IPS-11a (cell line): ENCODE measurements at regions not wholly inside any gene's neighbourhood (a gene's known extent, or its start where the extent isn't known, plus 50 kb on each side); places are given as distances from the start of the nearest gene placed in this dataset.

Experiments
- H3K4me3 ChIP-seq: one replicate; pipeline ENCODE4 v1.5.1; 2013; ENCODE audit warnings: low read depth, low read length, control low read depth

DNA sequence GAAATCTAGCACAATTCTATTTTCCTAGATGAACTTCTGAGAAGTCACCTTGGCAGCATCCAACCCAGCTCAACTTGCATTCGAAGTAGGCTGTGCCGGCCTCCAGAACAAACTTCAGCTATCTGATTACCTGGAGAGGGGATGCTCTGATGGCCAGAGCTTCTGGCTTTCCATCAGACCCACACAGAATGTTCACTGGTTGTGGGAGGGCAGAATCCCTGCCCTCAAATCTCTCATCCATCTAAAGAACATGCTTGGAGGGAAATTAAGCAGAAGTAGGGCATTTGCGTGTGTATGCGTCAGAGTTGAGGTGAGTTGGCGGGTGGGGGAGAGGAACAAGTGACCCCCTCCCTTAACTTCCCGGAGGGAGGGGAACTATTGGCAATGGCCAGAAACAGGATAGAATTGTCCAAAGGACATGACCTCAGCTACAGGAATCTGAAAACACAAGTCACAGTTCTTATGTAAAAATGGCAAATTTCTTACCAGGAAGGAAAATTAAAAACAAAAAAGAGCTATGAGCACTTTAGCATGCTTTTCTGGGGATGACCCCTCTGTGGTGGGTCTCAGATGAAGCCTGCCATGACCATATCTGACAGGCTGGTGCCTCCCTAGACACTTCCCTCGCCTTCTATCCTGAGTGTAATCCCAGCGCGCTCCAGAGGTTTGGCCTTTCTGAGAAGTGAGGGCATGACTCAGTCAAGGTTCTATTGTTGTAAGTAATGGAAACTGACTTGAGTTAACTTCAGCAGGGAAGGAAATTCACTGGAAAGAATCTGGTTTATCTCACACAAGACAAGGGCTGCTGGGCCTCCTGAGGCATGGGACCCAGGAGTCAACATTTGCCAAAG lies 278.8 kb downstream of the RPS24 start:
- H3K4me3 ChIP-seq, result no peak overlapping the region

DNA sequence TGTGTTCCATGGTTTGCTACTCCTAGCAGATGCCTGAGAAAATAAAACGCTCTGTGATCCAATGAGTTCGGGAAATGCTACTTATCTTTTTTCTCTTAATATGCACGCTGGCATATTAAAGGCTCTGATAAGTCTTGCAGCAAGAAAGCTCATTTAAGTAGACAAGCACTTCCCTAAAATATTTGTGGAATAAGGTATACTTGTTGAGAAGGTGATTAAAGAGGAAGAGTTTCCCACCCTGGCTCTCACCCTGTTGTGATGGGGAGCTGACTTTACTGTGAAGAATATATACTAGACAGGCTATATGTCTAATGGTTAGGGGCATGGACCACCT lies 279.4 kb downstream of the RPS24 start:
- H3K4me3 ChIP-seq, result no peak overlapping the region

DNA sequence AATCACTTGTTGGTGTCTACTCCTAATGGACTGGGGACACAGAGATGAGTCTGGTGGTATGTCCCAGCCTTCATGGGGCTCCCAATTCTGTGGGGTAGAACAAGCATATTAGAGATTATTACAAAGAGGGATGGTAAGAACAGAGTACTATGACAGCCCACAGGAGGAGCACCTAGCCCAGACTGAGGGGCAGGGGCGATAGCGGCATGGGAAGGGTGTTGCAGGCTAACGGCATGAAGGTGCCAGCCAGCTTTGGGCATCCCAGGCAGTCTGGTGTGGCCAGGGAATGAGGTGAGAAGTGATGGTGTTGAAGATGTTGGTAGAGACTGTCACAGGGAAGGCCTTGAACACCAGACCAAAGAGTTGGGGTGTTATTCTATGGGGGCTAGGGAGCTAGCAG lies 280.0 kb downstream of the RPS24 start:
- H3K4me3 ChIP-seq, result no peak overlapping the region

DNA sequence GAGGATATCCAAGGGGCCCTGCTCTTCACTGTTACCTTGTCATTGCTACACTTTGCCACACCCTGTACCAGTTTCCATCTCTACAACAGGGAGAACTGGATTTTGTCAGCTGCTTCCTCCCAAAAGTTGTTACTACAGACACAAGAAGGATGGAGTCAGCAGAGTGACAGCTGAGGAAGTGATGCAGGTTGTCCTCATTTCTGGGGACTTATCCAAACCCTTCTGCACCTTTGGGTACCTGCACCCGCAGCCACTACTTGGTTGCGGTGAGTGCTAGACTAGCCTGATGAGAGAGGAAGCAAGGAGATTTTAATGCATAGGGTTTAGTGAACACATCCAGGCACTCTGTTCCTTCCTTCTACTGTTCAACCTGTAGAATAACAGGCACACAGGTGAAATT lies 281.0 kb downstream of the RPS24 start:
- no peak overlapping the region for H3K4me3 ChIP-seq

DNA sequence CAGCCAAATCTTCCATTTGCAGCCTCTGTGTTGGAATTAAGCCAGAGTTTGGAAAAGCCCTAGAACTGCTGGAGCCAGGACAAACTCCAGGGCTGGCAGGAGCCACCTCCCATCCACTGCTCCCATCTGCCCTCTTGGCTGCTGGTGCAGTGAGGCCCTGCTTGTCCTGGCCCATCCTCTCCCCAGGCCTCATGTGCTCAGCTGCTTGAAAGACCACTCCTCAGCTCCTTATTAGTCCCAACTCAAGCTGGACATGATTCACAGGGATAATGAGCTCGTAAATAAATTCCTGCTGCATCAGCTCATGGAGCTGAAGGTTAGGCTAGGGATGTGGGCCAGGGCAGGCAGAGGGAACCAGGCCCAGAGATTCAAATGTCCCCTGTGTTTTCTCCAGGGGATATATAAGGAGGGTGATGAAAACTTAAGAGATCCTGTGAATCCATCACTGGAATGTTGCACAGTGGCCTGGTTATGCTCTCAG lies 282.8 kb downstream of the RPS24 start:
- no peak overlapping the region for H3K4me3 ChIP-seq

DNA sequence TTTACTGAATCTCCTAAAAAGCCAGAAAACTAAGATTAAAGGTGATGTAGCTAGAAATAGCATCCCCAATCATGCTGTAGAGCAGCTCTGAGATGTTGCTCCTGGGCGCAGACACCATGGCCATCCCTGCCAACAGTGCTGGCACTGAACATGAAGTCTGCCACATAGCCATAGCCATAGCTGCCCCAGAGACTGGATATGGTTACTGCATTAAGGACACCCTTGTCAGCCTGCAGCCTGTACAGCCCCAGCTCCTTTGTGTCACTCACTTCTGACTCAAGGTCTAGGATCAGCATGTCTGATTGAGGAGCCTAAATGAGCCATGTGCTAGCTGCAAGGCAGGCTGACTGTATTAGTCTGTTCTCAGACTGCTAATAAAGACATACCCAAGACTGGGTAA lies 284.6 kb downstream of the RPS24 start:
- H3K4me3 ChIP-seq, result no peak overlapping the region

DNA sequence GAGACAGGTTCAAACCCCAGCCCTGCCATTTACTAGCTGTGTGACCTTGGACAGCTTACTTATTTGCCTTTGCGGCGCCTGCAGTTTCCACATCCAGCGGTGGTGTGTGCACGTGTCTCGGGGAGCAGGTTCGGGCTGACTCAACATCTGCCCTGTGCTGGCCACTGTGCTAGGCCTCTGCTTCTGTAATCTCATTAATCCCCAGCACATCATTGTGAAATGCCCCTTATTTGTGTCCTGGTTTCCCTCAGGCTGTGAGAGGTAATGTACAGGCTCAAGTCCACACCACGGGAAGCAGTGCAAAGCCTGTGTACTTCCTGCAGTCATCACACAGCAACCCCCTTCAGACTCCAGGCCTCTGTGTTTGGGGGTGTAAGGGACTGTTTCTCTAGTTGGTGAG lies 285.7 kb downstream of the RPS24 start:
- no peak overlapping the region for H3K4me3 ChIP-seq

DNA sequence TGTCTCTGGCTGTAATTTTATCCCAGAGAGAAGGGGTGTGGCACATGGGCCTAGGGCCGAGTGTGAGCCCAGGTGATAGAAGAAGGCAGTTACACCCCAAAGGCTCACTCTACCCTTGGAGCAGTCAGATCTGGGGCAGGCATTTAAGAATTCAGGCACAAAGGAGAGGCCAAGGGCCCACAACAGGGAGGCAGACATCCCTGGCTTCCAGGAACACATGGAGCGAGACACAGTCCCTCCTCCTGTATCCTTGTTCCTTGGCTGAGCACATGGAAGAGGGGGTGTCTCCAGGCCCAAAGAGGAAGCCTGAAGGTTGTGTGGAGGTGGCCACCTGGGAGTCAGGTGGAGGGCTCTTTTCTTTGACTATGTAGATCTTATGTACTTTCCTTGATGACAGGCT lies 286.2 kb downstream of the RPS24 start:
- no peak overlapping the region for H3K4me3 ChIP-seq

DNA sequence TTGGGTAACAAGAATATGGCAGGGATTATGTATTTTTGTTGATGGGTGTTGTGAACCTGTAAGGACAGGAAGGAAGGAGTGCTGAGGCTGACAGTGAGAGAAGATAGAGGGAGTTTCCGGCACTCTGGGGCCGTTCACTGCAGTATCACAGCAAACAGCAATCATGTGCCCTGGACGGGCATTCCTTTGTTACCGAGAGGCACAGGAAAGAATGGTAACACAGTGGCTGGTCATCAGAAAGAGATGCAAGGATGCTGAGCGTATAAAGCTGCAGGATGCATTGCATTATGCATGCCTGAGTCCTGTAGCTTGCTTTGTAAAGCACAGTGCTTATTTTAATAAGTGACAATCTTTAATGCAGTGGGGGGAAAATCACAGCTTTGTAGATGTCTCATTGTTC lies 286.8 kb downstream of the RPS24 start:
- no peak overlapping the region for H3K4me3 ChIP-seq

DNA sequence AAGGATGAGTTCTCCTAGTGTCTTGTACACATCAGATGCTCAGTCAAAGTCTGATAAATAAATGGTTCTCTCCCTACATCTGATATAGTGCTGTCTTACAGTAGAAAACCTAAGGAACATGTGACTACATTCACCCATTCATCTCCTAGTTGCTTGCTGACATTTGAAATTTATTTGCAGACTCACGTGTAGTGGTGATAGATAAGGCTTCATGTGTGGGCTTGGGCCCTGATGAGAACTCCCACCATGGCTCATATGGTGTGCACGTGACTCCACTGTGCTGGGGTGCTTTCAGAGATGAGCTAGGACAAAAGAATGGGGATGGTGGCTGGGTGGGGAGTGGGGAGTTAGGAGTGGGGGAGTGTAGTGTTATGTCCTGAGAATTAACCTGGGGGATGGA lies 287.3 kb downstream of the RPS24 start:
- H3K4me3 ChIP-seq, result no peak overlapping the region

DNA sequence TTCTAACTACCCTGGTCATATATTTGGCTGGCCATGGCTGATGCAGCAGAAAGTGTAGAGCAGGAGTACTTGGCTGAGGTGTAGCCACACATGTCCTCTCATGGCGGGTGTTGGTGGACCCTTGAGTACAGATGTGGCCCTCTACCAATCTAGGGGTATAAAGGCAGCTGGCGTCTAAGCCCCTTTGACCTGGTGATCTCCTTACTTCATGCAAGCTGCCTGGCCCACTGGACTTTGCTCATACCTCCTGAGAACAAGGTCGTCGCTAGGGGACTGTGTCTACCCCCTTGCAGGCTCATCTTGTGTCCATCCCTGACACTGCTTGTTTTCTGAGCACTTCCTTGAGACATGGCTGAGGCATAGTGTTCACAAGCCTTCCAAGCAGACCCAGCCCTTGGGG lies 287.8 kb downstream of the RPS24 start:
- no peak overlapping the region for H3K4me3 ChIP-seq

DNA sequence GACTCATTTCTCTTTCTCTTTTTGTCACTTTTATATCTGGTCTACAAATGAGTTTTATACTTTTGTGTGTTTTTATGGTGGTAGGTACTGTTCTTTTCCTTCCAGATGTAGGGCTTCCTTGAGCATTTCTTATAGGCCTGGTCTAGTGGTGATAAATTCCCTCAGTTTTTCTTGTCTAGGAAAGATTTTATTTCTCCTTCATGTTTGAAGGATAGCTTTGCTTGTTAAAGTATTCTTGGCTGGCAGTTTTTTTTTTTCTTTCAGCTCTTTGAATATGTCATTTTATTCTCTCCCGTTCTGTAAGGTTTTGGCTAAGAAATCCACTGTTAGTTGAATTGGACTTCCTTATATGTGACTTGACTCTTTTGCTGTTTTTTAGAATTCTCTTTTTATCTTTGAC lies 292.7 kb downstream of the RPS24 start:
- H3K4me3 ChIP-seq, result no peak overlapping the region

DNA sequence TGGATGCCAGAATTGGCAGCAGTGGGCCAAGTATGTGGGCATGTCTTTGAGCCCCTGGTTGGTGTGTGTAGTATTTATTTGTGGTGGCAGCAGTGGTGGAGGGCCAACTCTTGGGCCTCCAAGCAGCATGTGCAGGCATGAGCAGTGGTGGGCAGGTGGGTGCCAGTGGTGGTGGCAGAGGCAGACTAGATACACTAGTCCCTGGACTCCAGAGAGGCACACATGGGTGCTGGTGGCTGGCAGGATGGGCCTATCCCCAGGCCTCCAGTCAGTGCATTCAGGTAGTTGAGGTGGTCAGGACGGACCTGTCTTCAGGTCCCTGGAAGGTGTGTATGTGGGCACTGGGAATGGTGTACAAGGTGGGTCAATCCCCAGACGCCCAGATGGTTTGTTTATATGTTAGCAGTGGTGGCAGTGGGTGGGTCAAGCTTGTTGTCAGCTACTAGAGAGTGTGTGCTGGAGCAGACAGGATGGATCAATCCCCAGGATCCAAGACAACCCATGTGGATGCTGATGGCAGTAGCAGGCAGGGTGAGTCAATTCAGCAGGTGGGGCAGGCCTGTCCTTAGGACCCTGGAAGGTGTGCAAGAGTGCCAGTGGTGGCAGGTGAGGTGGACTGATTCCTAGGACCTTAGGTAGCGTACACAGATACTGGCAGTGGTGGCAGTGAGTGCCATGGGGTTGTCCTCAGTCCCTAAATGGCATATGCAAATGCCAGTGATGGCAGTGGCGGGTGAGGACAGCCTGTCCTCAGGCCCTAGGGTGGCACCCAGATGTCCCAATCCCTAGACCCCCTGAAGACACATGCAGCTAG lies 294.3 kb downstream of the RPS24 start:
- H3K4me3 ChIP-seq, result no peak overlapping the region

DNA sequence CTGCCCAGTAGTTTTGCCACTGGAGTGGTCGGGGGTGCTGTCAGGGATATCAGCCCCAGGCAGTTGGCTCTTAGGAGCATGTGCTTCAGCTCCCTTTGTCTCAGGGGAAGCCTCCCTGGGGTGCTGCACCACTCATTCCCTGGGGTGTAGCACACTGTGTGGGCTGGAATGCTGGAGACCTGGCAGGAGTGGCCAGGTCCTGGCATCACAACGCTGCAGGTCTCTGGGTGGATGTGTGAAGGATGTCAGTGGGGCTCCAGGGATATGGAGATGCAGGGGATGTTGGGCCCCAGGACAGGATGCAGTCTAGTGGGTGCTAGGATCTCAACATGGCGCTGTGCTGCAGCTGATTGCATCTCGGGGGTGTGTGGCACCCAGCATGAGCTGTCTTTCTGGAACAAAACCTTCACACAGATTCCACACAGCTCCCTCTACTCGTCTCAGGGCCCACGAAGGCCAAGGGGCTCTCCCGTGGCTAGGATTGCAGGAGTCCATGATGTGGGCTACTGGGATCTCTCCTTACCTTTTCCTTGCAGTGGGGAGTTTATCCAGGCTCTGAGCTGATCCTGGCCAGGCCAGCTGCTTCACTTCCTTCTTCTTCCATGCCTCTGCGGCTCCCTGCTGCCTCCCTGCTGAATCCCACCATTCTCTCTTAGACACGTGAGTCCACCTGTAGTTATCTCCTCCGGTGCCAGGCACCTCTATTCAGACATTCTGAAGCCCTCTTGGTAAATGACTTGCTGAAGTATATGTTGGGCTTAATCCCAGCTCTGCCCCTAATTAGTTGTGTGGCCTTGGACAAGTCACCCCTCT lies 295.1 kb downstream of the RPS24 start:
- no peak overlapping the region for H3K4me3 ChIP-seq

DNA sequence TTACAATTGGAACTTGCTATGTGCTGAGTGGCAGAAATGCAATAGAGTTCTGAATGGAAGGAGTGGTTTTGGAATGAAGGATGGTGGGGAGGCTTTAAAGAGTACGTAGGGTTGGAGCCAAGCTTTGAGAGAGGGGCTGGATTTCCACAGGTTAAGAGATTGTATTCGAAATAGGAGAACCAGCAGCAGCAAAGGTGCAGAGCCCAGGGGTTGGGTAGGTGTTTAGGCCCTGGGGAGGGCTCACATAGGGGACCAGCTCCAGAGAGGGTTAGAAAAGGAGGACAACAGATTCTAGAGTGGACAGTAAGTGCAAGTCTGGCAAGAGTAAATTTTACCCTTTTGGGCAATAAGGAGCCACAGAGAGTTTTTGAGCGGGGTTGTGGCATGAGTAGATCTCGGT lies 297.2 kb downstream of the RPS24 start:
- H3K4me3 ChIP-seq, result no peak overlapping the region

DNA sequence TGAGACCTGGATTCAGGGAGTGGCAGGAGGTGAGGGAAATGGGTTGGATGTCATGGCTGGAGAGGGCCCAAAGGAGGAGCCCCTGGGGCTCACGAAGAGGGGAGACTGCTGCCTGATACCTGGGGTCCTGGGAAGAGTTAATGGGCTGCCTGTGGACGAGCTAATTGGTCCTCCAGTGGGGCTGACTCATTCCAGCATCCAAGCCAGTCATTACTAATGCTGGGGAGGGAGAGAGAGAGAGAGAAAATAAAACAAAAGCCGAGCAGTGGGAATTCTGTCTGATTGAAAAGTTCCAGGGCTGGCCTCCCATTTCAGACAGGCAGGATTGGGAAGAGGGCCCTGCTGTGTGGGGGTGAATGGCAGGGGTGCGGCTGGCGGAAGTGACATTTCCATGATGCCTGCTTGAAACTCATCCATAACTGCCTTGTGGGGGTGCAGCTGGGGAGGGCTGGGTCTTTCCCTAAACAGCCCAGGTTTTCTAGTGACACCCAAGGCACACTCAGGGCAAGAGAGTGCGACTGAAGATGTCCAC lies 297.8 kb downstream of the RPS24 start:
- H3K4me3 ChIP-seq, result no peak overlapping the region

DNA sequence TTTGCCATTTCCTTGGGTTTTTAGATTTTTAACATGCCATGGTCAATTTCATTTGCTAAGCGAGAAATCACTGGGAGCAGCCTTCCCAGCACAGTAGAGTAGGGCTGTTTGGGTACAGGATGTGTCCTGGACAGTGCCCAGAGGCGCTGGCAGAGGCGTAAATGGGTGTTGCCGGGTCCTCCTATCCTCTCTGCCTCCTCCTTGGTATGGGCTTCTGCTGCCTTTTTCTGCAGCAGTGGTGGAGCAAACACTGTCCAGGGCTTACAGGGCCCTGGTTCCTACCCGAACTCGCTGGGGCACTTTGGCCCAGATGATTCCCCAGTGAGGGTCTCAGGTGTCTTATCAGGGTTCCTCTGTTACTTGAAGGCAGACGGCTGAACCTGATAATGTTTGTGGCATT lies 298.3 kb downstream of the RPS24 start:
- H3K4me3 ChIP-seq, result no peak overlapping the region

DNA sequence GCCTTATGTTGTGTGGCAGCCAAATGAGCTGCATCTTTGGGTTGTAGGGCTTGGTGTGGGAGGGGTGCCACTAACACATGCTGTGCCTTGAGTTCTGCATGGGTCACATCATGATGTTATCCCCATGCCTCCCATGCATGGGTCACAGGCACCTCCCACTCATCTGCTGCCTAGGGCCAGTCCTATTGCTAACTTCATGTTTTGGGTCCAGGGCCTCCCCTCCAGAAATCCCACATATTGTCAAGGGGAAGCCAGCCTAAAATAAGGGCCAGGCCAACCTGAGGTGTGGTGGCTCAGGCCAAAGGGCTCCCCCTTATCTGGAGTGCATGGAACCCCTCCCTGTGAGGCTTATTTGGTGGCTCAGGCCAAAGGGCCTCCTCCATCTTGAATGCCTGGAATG lies 299.0 kb downstream of the RPS24 start:
- H3K4me3 ChIP-seq, result no peak overlapping the region

DNA sequence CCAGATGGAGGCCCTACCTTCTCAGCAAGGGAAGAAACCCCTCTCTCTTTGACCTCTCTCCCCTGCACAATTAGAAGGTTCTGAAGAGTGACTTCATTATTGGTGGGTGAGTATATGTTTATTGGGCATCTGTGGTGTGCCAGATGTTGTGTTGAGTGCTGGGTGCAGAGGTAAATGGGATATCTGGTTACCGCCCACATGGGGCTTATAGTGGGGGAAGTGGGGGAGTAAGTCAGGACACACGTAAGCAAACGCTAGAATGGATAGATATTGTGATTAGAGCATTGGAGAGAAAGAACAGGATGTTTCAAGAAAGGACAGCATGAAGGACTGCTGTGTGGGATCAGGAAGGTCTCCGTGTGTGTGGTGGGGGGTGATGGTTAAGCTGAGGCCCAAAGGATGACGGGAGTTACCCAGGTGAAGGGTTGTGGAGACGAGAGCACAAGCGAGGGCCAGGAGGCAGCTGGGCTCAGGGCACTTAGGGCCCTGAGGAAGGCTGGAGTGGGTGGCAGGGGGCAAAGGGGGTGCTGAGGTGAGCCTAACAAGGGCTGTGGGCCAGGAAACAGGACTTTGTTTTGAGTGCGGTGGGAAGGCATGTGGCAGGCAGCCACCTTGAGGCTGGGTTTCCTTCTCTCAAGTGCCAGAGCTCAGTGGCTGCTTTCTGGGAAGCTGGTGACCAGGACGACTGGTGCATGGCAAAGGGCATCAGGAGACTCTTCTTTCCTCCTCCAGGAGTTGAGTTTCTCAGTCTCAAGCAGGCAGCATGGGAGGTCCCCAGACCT lies 299.9 kb downstream of the RPS24 start:
- H3K4me3 ChIP-seq, result no peak overlapping the region

DNA sequence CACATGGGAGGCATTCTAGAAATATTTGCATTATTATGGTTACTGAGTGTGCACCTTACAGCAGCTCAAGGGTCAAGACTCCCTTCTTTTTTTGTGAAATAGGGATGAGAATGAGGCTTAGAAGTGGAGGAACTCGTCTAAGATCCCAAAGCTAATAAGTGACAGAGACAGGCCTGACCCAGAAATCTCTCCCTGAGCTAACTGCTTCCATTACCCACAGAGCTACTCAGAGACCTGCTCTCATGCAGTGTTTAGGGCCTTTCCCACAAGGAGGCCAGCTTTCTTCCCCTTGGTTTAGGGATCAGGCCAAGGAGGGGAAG lies 301.7 kb downstream of the RPS24 start:
- H3K4me3 ChIP-seq, result no peak overlapping the region
